HEK293 (cell line): ENCODE measurements at regions not wholly inside any gene's neighbourhood (a gene's known extent, or its start where the extent isn't known, plus 50 kb on each side); places are given as distances from the start of the nearest gene placed in this dataset.

Experiments used
- REST ChIP-seq: fragments of 450-650 bp; formaldehyde crosslinking; IDR thresholded peaks from 2 replicates; pipeline ENCODE4 v1.5.1; 2016; ENCODE audit warnings: missing biosample characterization, missing genetic modification characterization
- SCRT2 ChIP-seq: fragments of 450-650 bp; formaldehyde crosslinking; IDR thresholded peaks from 2 replicates; pipeline ENCODE4 v1.5.1; 2016; ENCODE audit warnings: missing biosample characterization, missing genetic modification characterization

- TF ChIP-seq REST (tag by site-specific recombination) (no peak), SCRT2 (tag by site-specific recombination) (no peak)
Observed at GRCh38 chr2:215738351-215738750, 275.0 kb downstream of the MREG start.
